OCI-LY3 (cell line): ENCODE measurements at regions not wholly inside any gene's neighbourhood (a gene's known extent, or its start where the extent isn't known, plus 50 kb on each side); places are given as distances from the start of the nearest gene placed in this dataset.

Experiments used
- H2AFZ ChIP-seq: fragments of 200-600, 300-600 bp; shearing (Covaris generic); 2 replicates; pipeline ENCODE4 v1.6.0; 2014; ENCODE audit warnings: antibody characterized with exemption, low read depth, low read length
- H3K27ac ChIP-seq: fragments of 200-600, 300-600 bp; sonication (generic); 2 replicates; pipeline ENCODE4 v1.5.1; 2014; ENCODE audit warnings: mild to moderate bottlenecking, low read length, moderate library complexity, mixed read lengths
- H3K27me3 ChIP-seq: fragments of 200-600, 300-600 bp; sonication (generic); 2 replicates; pipeline ENCODE4 v1.6.1; 2014; ENCODE audit warnings: low read depth, low read length, mixed read lengths
- H3K36me3 ChIP-seq: fragments of 200-600, 300-600 bp; sonication (generic); replicated peaks from 2 replicates; pipeline ENCODE3; 2014; ENCODE audit warnings: low read depth, low read length, mixed read lengths
- H3K4me1 ChIP-seq: fragments of 300-600, 200-600 bp; sonication (generic); 2 replicates; pipeline ENCODE4 v1.6.1; 2014; ENCODE audit warnings: low read length, mixed read lengths
- H3K4me2 ChIP-seq: fragments of 200-600, 300-600 bp; sonication (generic); 2 replicates; pipeline ENCODE4 v1.6.1; 2014; ENCODE audit warnings: low read length, mixed read lengths
- H3K4me3 ChIP-seq: fragments of 300-600, 200-600 bp; sonication (generic); 2 replicates; pipeline ENCODE4 v1.5.1; 2014; ENCODE audit warnings: antibody characterized with exemption, mild to moderate bottlenecking, low read length, moderate library complexity
- H3K79me2 ChIP-seq: fragments of 300-600, 200-600 bp; shearing (Covaris generic); 2 replicates; pipeline ENCODE4 v1.6.1; 2014; ENCODE audit warnings: mild to moderate bottlenecking, low read length, mixed read lengths
- H3K9ac ChIP-seq: fragments of 300-600, 200-600 bp; shearing (Covaris generic); 2 replicates; pipeline ENCODE4 v1.6.0; 2014; ENCODE audit warnings: mild to moderate bottlenecking, low read length, moderate library complexity
- H3K9me3 ChIP-seq: fragments of 200-600, 300-600 bp; shearing (Covaris generic); 2 replicates; pipeline ENCODE4 v1.6.1; 2014; ENCODE audit warnings: low read length, mixed read lengths; ENCODE audit not compliant: insufficient read depth
- H4K20me1 ChIP-seq: fragments of 200-600, 300-600 bp; sonication (generic); 2 replicates; pipeline ENCODE4 v1.6.1; 2016; ENCODE audit warnings: low read length, mixed read lengths; ENCODE audit not compliant: insufficient read depth
- EZH2phosphoT487 ChIP-seq: fragments of 200-600 bp; shearing (Covaris generic); IDR thresholded peaks from 2 replicates; pipeline ENCODE4 v1.6.1; 2018; ENCODE audit warnings: antibody characterized with exemption, mixed run types, low read depth
- TF ChIP-seq, protein P1 (sequence below): fragments of 200-600, 300-600 bp; sonication (generic); IDR thresholded peaks from 2 replicates; pipeline ENCODE4 v1.5.1; 2014; ENCODE audit warnings: antibody characterized with exemption, low read length, low read depth

DNA sequence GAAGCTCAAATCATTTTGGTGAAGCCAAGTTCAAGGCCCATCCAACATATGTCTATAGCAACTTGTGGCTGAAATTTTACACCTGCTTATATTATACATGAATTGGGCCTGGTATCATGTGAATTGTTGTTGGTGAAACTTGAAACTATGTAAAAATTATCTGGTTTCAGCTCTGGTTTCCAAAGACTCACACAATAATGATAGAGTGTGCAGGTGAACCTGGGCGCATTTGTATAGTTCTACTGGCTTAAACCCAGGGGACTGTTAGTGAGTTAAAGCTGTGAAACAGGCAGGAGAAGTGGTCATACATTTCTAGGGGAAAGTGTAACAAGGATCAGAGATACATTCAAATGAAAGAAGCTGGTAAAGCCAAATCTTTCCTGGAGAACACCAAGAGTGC lies 627.3 kb downstream of the METTL15 start:
- Histone ChIP-seq H3K79me2 (no peaks in the 10 kb centered on the region), H3K9ac (no peak overlapping the region), H2AFZ (no peak overlapping the region), H3K27me3 (no peaks in the 10 kb centered on the region), H3K4me2 (peak overlapping the region; percentile 65; the same call in 1 of the 2 replicates), H3K27ac (0 out of 2 replicates have a peak overlapping the region, but pooled peaks have one; percentile 7), H3K4me1 (peaks cover 37% of the 10 kb centered on the region), H3K9me3 (no peaks in the 10 kb centered on the region), H4K20me1 (no peaks in the 10 kb centered on the region), H3K4me3 (no peak overlapping the region), H3K36me3 (no peaks in the 10 kb centered on the region)
- TF ChIP-seq, protein P1, sequence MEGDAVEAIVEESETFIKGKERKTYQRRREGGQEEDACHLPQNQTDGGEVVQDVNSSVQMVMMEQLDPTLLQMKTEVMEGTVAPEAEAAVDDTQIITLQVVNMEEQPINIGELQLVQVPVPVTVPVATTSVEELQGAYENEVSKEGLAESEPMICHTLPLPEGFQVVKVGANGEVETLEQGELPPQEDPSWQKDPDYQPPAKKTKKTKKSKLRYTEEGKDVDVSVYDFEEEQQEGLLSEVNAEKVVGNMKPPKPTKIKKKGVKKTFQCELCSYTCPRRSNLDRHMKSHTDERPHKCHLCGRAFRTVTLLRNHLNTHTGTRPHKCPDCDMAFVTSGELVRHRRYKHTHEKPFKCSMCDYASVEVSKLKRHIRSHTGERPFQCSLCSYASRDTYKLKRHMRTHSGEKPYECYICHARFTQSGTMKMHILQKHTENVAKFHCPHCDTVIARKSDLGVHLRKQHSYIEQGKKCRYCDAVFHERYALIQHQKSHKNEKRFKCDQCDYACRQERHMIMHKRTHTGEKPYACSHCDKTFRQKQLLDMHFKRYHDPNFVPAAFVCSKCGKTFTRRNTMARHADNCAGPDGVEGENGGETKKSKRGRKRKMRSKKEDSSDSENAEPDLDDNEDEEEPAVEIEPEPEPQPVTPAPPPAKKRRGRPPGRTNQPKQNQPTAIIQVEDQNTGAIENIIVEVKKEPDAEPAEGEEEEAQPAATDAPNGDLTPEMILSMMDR, result no peak
- TF ChIP-seq EZH2phosphoT487, result no peak

DNA sequence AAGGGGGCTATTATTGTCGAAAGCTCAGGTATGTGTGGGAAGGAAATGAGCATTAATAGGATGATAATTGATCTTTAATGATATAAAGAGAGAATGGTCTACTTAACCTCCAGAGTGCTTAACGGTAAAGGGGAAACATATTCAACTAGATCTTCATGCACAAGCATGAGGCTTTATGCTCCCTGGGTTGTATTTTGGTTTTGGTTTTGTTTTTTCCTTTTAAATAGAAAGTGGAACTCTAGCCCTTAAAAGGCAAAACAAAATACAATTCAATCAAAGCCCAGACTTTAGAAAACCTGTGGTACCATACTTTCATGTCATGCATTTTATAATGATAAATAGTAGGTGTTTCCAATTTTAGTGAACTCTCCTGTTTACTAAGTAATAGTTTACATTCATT lies 622.7 kb downstream of the METTL15 start:
- Histone ChIP-seq H3K79me2 (no peaks in the 10 kb centered on the region), H2AFZ (no peak overlapping the region), H3K4me2 (no peak overlapping the region), H3K4me3 (no peak overlapping the region), H4K20me1 (no peaks in the 10 kb centered on the region), H3K9me3 (no peaks in the 10 kb centered on the region), H3K4me1 (peaks cover 37% of the 10 kb centered on the region), H3K36me3 (no peaks in the 10 kb centered on the region), H3K9ac (no peak overlapping the region), H3K27ac (no peak overlapping the region), H3K27me3 (no peaks in the 10 kb centered on the region)
- TF ChIP-seq, protein P1, result no peak
- no peak for TF ChIP-seq EZH2phosphoT487

DNA sequence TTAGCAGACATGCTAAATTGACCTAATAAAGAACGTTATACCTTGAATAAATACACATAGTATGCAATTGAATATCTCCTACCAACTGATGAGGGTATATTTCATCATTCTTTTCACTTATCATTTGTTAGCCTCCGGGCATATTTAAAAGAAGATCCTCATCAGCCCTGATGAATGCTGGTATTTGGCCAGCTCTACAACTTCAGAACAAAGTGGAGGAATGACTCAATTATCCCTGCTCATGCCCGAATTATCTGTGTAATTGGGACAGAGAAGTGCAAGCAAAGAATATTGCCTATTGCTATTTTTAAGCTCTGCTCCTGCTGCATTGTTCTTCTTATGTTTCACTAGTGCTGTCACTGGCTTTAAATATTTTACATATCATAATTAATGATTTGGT lies 622.1 kb downstream of the METTL15 start:
- no peak overlapping the region for H3K4me3 ChIP-seq
- no peaks in the 10 kb centered on the region for H3K36me3 ChIP-seq
- H2AFZ ChIP-seq, result no peak overlapping the region
- peaks cover 31% of the 10 kb centered on the region for H3K4me1 ChIP-seq
- TF ChIP-seq EZH2phosphoT487, result no peak
- TF ChIP-seq, protein P1, result no peak
- H3K9ac ChIP-seq, result no peak overlapping the region
- H3K27ac ChIP-seq, result no peak overlapping the region
- no peak overlapping the region for H3K4me2 ChIP-seq
- no peaks in the 10 kb centered on the region for H3K27me3 ChIP-seq
- no peaks in the 10 kb centered on the region for H4K20me1 ChIP-seq
- H3K9me3 ChIP-seq, result no peaks in the 10 kb centered on the region
- H3K79me2 ChIP-seq, result no peaks in the 10 kb centered on the region

DNA sequence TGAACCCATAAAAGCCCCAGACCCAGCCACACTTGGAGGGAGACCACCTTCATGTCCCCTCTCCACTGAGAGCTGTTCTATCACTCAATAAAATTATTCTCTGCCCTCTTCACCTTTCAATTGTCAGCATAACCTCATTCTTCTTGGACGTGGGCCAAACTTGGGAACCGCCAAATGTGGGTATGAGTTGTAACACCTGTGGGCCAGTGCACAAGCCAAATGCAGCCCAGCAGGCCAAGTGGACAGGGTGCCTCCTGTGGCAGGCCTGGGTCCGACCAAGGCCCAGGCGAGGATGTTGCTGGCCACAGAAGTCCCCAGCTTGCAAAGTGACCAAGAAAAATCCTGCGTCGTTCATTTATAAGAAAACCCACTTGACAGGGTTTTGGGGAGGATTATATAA lies 621.2 kb downstream of the METTL15 start:
- peaks cover 21% of the 10 kb centered on the region for H3K4me1 ChIP-seq
- H2AFZ ChIP-seq, result no peak overlapping the region
- H3K4me3 ChIP-seq, result no peak overlapping the region
- H3K9me3 ChIP-seq, result no peaks in the 10 kb centered on the region
- TF ChIP-seq EZH2phosphoT487, result no peak
- TF ChIP-seq, protein P1, result no peak
- no peaks in the 10 kb centered on the region for H3K27me3 ChIP-seq
- H4K20me1 ChIP-seq, result no peaks in the 10 kb centered on the region
- no peak overlapping the region for H3K4me2 ChIP-seq
- no peaks in the 10 kb centered on the region for H3K36me3 ChIP-seq
- H3K9ac ChIP-seq, result no peak overlapping the region
- no peaks in the 10 kb centered on the region for H3K79me2 ChIP-seq
- no peak overlapping the region for H3K27ac ChIP-seq
